ENCODE measurements at regions not wholly inside any gene's neighbourhood (a gene's known extent, or its start where the extent isn't known, plus 50 kb on each side); places are given as distances from the start of the nearest gene placed in this dataset.

DNA sequence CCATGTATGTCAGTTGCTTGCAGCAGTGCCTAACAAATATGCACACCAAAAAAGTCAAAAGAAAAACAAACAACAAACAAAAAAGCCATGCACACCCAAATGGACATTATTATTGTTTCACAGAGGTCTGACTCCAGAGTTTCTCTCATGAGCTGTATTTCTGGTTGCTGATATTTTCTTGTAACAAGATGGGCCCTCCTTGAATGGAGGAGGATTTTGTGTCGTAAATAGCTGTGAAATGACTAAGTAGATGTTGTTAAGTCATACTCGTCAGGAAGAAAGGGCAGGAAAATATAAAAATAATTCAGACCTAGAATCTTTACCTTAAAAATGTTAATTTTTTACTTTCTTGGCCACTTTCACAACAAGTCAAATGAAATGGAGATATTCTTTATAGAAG is 96.0 kb downstream of the PLEKHG1 start:
- no peak for TF ChIP-seq EZH2phosphoT487 (IDR thresholded peaks at IDR 0.05; ENCODE audit: borderline replicate concordance)
- TF ChIP-seq, protein P1, sequence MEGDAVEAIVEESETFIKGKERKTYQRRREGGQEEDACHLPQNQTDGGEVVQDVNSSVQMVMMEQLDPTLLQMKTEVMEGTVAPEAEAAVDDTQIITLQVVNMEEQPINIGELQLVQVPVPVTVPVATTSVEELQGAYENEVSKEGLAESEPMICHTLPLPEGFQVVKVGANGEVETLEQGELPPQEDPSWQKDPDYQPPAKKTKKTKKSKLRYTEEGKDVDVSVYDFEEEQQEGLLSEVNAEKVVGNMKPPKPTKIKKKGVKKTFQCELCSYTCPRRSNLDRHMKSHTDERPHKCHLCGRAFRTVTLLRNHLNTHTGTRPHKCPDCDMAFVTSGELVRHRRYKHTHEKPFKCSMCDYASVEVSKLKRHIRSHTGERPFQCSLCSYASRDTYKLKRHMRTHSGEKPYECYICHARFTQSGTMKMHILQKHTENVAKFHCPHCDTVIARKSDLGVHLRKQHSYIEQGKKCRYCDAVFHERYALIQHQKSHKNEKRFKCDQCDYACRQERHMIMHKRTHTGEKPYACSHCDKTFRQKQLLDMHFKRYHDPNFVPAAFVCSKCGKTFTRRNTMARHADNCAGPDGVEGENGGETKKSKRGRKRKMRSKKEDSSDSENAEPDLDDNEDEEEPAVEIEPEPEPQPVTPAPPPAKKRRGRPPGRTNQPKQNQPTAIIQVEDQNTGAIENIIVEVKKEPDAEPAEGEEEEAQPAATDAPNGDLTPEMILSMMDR (conservative IDR thresholded peaks at IDR 0.05; ENCODE audit: low read length): no peak

Data from Loucy (cell line).